Breast epithelium (tissue), 4 donors: ENCODE measurements at regions not wholly inside any gene's neighbourhood (a gene's known extent, or its start where the extent isn't known, plus 50 kb on each side); places are given as distances from the start of the nearest gene placed in this dataset.

Experiments used
- DNase-seq, 2 donors: peaks; one replicate each; pipeline ENCODE4 v3.0.0-alpha.2; 2019; ENCODE audit warnings: low spot score in 2 of 2
- H3K27ac ChIP-seq, 2 donors: fragments of 200-600 bp; sonication (generic) in 1 of 2; one replicate each; pipeline ENCODE4 v1.5.1; 2016 to 2019; ENCODE audit warnings: mild to moderate bottlenecking in 1 of 2
- H3K27me3 ChIP-seq, 2 donors: fragments of 200-600 bp; sonication (generic) in 1 of 2; one replicate each; pipeline versions ENCODE4 v1.5.1 to v1.6.0; 2017 to 2019; ENCODE audit warnings: control low read depth in 1 of 2, mild to moderate bottlenecking in 1 of 2
- H3K36me3 ChIP-seq: fragments of 200-600 bp; one replicate; pipeline ENCODE4 v1.5.1; 2019
- H3K4me1 ChIP-seq, 2 donors: fragments of 200-600 bp; sonication (generic); one replicate each; pipeline ENCODE4 v1.5.1; 2016 to 2019; ENCODE audit warnings: control low read depth in 1 of 2
- H3K4me3 ChIP-seq, 3 donors: fragments of 200-600 bp; sonication (generic); 1 replicate in 2 of 3; 2 replicates in 1 of 3; pipeline ENCODE4 v1.5.1; 2016 to 2019; ENCODE audit warnings: mild to moderate bottlenecking in 3 of 3, moderate library complexity in 2 of 3
- H3K9me3 ChIP-seq, 2 donors: fragments of 200-600 bp; sonication (generic) in 1 of 2; one replicate each; pipeline ENCODE4 v1.5.1; 2016 to 2019; ENCODE audit warnings: control low read depth in 1 of 2
- POLR2A ChIP-seq: fragments of 450-650 bp; IDR thresholded peaks from one replicate; pipeline ENCODE4 v1.6.1; 2016; ENCODE audit warnings: antibody characterized with exemption, mild to moderate bottlenecking, moderate library complexity
- POLR2AphosphoS5 ChIP-seq, 3 donors: sonication (generic); formaldehyde crosslinking; IDR thresholded peaks; one replicate each; pipeline ENCODE4 v1.6.1; 2017; ENCODE audit warnings: antibody characterized with exemption in 3 of 3
- intact Hi-C: fragments of 100-400 bp; cut with DNase I; formaldehyde crosslinking; loops from one replicate; pipeline ENCODE4 v1.15.1; 2023; ENCODE audit warnings: low total_unique reads
- TF ChIP-seq, protein P1 (sequence below), 3 donors: fragments of 450-650 bp; IDR thresholded peaks; one replicate each; pipeline ENCODE4 v1.5.1; 2016 to 2017; ENCODE audit warnings: antibody characterized with exemption in 3 of 3, mild to moderate bottlenecking in 3 of 3, moderate library complexity in 3 of 3

DNA sequence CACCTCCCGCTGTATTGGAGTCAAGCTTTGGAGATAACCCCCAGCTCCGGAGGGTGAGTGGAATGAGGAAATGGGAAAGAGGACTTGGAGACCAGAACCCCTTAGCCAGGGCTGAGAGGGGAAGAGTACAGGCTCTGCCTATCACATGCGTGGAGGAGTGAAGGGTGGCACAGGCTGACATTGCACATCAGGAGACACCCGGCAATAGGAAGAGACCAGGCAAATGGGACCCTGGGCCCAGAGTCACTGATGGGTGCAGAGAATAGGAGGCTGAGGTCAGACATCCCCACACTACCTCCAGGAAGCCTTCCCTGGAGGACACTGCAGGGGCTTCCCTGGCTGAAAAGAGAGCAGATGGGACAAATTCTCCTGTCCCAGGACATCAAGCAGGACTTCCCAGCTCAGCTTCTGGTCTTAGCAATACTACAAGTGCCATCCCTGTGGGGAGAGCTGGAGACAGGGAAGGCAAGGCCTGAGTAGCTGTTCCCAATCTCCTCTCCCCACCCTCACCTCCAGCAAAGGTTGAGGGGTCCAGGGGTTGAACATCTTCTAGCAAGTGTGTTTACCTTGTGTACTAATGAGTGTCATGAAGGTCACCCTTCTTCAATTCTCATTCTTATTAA, 160.7 kb downstream of the BUD13 start:
- no peak overlapping the region for H3K4me3 ChIP-seq
- peak in 1 of 2 donors; percentile 22 for DNase-seq
- intact Hi-C loops = no loop called here

GRCh38 chr11:116610190-116610589, 162.6 kb downstream of the BUD13 start:
- intact Hi-C loops = no loop called here
- H3K4me3 ChIP-seq = no peak overlapping the region
- H3K9me3 ChIP-seq = no peaks in the 10 kb centered on the region
- H3K36me3 ChIP-seq = no peaks in the 10 kb centered on the region
- H3K27ac ChIP-seq = no peak overlapping the region
- H3K4me1 ChIP-seq = no peaks in the 10 kb centered on the region
- DNase-seq = peak in 1 of 2 donors; percentile 35
- H3K27me3 ChIP-seq = peaks cover 0 to 20% of the 10 kb centered on the region in 2 donors
- TF ChIP-seq, protein P1, sequence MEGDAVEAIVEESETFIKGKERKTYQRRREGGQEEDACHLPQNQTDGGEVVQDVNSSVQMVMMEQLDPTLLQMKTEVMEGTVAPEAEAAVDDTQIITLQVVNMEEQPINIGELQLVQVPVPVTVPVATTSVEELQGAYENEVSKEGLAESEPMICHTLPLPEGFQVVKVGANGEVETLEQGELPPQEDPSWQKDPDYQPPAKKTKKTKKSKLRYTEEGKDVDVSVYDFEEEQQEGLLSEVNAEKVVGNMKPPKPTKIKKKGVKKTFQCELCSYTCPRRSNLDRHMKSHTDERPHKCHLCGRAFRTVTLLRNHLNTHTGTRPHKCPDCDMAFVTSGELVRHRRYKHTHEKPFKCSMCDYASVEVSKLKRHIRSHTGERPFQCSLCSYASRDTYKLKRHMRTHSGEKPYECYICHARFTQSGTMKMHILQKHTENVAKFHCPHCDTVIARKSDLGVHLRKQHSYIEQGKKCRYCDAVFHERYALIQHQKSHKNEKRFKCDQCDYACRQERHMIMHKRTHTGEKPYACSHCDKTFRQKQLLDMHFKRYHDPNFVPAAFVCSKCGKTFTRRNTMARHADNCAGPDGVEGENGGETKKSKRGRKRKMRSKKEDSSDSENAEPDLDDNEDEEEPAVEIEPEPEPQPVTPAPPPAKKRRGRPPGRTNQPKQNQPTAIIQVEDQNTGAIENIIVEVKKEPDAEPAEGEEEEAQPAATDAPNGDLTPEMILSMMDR (IDR thresholded peaks at IDR 0.05) = no peak
- TF ChIP-seq POLR2AphosphoS5 (IDR thresholded peaks at IDR 0.05) (no peak), POLR2A (no peak)

More for the DNA sequence above, 160.7 kb downstream of the BUD13 start:
- Histone ChIP-seq H3K27ac (no peak overlapping the region), H3K4me1 (no peaks in the 10 kb centered on the region), H3K27me3 (peaks cover 0 to 16% of the 10 kb centered on the region in 2 donors), H3K36me3 (no peaks in the 10 kb centered on the region), H3K9me3 (no peaks in the 10 kb centered on the region)
- TF ChIP-seq, protein P1 (IDR thresholded peaks at IDR 0.05) = no peak
- no peak for TF ChIP-seq POLR2AphosphoS5 (IDR thresholded peaks at IDR 0.05)
- no peak for TF ChIP-seq POLR2A

DNA sequence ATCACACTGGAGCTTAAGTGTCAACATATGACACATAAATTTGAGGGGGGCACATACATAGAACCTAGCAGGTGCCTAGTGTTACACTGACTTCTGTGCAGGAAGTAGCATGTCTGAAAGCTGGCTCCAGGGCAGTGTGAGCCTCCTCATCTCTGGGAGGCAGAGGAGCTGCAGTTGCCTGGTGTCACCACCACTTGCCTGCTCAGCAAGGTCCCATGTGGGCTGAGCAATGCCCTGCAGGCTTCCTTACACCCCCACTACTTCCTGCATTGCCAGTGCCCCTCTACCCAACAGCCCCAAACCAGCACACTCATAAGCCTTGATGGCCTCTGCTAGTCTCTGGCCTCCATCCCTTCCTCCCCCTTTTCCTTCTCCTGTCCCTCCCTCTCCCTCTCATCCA, 165.8 kb downstream of the BUD13 start:
- no peak for DNase-seq
- no peaks in the 10 kb centered on the region for H3K9me3 ChIP-seq
- H3K27ac ChIP-seq = no peak overlapping the region

DNA sequence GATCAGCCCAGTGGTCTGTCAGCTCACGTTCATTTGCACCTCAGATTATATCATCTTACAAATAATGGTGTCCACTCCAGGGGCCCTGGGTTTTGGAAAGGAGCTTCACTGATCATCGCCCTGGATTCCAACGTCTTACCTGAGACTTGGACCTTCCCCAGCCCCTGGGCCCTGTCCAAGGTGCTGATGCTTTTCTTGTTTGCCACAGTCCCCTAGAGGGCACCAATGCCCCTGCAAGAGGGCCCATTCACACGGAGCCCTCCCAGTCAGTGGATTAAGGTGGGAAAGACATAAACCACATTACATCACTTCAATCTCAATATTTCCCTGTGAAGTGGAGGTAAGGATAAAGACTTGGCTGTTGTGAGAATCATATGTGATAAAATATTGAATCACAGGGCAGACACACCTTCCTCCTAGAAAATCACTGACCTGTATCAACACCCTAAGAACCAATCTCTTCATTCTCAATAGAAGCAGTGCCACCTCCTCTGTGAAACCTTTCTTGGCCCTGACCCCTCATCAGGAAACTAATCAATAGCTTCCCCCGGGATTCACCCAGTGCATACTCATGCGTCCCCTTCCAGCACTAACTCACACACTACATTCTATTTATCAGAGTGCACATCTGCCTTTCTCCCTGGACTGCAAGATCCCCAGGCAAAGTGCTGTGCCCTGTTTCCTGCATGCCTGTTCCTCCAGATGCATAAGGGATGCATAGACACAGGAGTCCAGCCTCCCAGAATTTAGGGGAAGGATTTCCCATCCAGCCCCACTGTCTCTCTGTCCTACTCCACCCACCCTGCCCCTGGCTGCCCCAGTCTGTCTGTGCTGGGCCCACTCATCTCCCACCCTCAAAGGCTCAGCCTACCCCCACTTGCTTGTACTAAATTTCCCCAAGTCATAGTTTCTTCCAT, 167.0 kb downstream of the BUD13 start:
- Histone ChIP-seq H3K4me1 (no peaks in the 10 kb centered on the region), H3K27ac (no peak overlapping the region), H3K27me3 (peaks cover 0 to 14% of the 10 kb centered on the region in 2 donors), H3K36me3 (no peaks in the 10 kb centered on the region), H3K9me3 (no peaks in the 10 kb centered on the region), H3K4me3 (no peak overlapping the region)
- intact Hi-C loops = no loop called here
- peak in 1 of 2 donors; percentile 57 for DNase-seq
- TF ChIP-seq POLR2A = no peak
- no peak for TF ChIP-seq POLR2AphosphoS5 (IDR thresholded peaks at IDR 0.05)
- TF ChIP-seq, protein P1 (IDR thresholded peaks at IDR 0.05) = no peak

More for the DNA sequence above, 165.8 kb downstream of the BUD13 start:
- TF ChIP-seq POLR2A (no peak), POLR2AphosphoS5 (IDR thresholded peaks at IDR 0.05) (no peak)
- TF ChIP-seq, protein P1 (IDR thresholded peaks at IDR 0.05) = no peak
- Histone ChIP-seq H3K4me1 (no peaks in the 10 kb centered on the region), H3K4me3 (no peak overlapping the region), H3K27me3 (peaks cover 0 to 14% of the 10 kb centered on the region in 2 donors), H3K36me3 (no peaks in the 10 kb centered on the region)
- intact Hi-C loops = no loop called here
